ENCODE measurements at regions not wholly inside any gene's neighbourhood (a gene's known extent, or its start where the extent isn't known, plus 50 kb on each side); places are given as distances from the start of the nearest gene placed in this dataset.

DNA sequence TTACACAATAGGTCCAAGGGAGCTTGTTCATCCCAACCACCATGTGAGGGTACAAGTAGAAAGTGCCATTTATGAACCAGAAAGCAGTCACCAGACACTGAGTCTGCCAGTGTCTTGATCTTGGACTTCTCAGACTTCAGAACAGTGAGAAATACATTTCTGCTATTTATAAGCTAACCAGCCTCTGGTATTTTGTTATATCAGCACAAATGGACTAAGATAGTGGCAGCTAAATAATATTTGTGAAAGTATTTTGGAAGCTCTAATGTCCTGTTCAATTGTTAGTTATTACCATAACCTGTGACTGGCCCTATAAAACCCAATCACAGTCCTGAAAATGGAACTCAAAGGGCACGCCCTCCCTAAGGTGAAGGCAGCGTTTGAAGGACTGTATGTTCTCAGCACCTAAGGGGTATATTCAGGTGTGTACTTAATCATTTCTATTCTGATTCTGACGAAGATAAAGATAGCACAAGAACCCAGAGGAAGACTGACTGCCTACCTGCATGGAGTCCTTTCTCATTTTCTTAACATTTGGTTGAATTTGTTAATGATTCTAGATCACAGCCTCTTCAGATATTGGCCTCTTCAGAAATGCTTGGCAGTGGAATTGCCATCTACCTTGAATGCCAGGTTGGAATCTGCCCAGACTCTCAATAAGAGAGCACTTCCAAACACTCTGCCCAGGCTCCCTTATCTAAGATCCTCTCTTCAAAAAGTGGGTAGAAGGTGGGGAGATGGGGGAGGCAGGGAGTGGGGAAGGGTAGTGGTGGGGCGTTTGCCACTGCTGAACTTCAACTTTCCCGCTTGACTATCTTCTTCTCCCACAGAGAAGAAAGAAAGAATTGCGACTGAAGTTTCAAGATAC is 104.0 kb upstream of the PPP2R5A start:
- peaks cover 0 to 2% (median 0%) of the 10 kb centered on the region in 3 donors for H3K4me1 ChIP-seq (ENCODE audit: control insufficient read depth in 2 of 3, insufficient read depth in 2 of 3, low read depth in 1 of 3, low read length in 3 of 3)
- DNase-seq: no peak
- H3K4me3 ChIP-seq (ENCODE audit: low read length in 3 of 3): no peak overlapping the region
- no peak overlapping the region for H3K9ac ChIP-seq (ENCODE audit: low read length in 3 of 3)
- intact Hi-C loops (cut with DNase I): no loop called here
- no peaks in the 10 kb centered on the region for H3K36me3 ChIP-seq (ENCODE audit: control insufficient read depth in 2 of 3, insufficient read depth in 3 of 3, low read length in 3 of 3)
- FAIRE-seq: no peak
- no peaks in the 10 kb centered on the region for H3K9me3 ChIP-seq (ENCODE audit: control insufficient read depth in 2 of 3, insufficient read depth in 1 of 3, low read length in 3 of 3)
- no peak overlapping the region for H3K27ac ChIP-seq (ENCODE audit: low read depth in 2 of 2, low read length in 2 of 2)
- H3K27me3 ChIP-seq (ENCODE audit: control insufficient read depth, insufficient read depth, low read length): no peaks in the 10 kb centered on the region
- TF ChIP-seq, protein P1, sequence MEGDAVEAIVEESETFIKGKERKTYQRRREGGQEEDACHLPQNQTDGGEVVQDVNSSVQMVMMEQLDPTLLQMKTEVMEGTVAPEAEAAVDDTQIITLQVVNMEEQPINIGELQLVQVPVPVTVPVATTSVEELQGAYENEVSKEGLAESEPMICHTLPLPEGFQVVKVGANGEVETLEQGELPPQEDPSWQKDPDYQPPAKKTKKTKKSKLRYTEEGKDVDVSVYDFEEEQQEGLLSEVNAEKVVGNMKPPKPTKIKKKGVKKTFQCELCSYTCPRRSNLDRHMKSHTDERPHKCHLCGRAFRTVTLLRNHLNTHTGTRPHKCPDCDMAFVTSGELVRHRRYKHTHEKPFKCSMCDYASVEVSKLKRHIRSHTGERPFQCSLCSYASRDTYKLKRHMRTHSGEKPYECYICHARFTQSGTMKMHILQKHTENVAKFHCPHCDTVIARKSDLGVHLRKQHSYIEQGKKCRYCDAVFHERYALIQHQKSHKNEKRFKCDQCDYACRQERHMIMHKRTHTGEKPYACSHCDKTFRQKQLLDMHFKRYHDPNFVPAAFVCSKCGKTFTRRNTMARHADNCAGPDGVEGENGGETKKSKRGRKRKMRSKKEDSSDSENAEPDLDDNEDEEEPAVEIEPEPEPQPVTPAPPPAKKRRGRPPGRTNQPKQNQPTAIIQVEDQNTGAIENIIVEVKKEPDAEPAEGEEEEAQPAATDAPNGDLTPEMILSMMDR (IDR thresholded peaks at IDR 0.05; ENCODE audit: borderline replicate concordance, extremely low read depth, insufficient read depth): no peak

DNA sequence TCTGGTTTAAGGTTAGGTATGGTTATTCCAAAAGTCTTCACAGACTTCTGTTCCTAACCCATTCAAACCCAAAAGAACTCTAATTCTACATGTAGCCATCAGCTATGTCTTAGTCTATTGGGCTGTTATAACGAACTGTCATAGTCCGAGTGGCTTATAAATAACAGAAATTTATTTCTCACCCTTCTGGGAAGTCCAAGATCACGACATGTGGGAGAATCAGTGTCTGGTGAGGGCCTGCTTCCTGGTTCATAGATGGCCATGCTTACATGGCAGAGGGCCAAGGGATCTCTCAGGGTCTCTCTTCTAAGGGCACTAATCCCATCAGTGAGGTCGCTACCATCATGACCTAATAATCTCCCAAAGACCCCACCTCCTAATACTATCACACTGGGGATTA is 103.0 kb upstream of the PPP2R5A start:
- intact Hi-C loops (cut with DNase I): no loop called here
- no peak overlapping the region for H3K27ac ChIP-seq (ENCODE audit: low read depth in 2 of 2, low read length in 2 of 2)
- FAIRE-seq: no peak

DNA sequence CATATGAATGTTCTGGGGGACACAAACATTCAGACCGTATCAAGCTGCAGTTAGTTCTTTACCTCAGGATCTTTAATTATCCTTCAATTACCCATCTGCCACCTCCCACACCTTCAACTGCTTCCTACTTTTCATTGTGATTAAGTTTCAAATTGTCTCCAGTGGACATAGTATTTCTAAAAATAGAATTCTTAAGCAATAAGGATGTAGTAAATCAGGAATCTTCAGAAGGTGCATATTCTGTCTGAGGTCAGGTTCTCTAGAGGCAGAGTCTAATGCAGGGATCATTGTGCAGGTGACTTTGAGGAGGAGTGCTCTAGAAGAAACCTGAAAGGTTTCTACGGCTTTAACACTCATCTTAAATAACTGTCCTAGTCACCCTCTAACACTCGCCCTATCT is 102.6 kb upstream of the PPP2R5A start:
- Histone ChIP-seq H3K4me3 (ENCODE audit: low read length in 3 of 3) (no peak overlapping the region), H3K9ac (ENCODE audit: low read length in 3 of 3) (no peak overlapping the region), H3K27ac (ENCODE audit: low read depth in 2 of 2, low read length in 2 of 2) (no peak overlapping the region), H3K27me3 (ENCODE audit: control insufficient read depth, insufficient read depth, low read length) (no peaks in the 10 kb centered on the region), H3K36me3 (ENCODE audit: control insufficient read depth in 2 of 3, insufficient read depth in 3 of 3, low read length in 3 of 3) (no peaks in the 10 kb centered on the region), H3K4me1 (ENCODE audit: control insufficient read depth in 2 of 3, insufficient read depth in 2 of 3, low read depth in 1 of 3, low read length in 3 of 3) (peaks cover 0 to 2% (median 0%) of the 10 kb centered on the region in 3 donors), H3K9me3 (ENCODE audit: control insufficient read depth in 2 of 3, insufficient read depth in 1 of 3, low read length in 3 of 3) (no peaks in the 10 kb centered on the region)
- FAIRE-seq (no peak), DNase-seq (no peak)
- intact Hi-C loops (cut with DNase I): no loop called here
- TF ChIP-seq, protein P1 (IDR thresholded peaks at IDR 0.05; ENCODE audit: borderline replicate concordance, extremely low read depth, insufficient read depth): no peak

More for the DNA sequence above, 103.0 kb upstream of the PPP2R5A start:
- Histone ChIP-seq H3K9me3 (ENCODE audit: control insufficient read depth in 2 of 3, insufficient read depth in 1 of 3, low read length in 3 of 3) (no peaks in the 10 kb centered on the region), H3K4me3 (ENCODE audit: low read length in 3 of 3) (no peak overlapping the region), H3K9ac (ENCODE audit: low read length in 3 of 3) (no peak overlapping the region), H3K27me3 (ENCODE audit: control insufficient read depth, insufficient read depth, low read length) (no peaks in the 10 kb centered on the region), H3K36me3 (ENCODE audit: control insufficient read depth in 2 of 3, insufficient read depth in 3 of 3, low read length in 3 of 3) (no peaks in the 10 kb centered on the region), H3K4me1 (ENCODE audit: control insufficient read depth in 2 of 3, insufficient read depth in 2 of 3, low read depth in 1 of 3, low read length in 3 of 3) (peaks cover 0 to 2% (median 0%) of the 10 kb centered on the region in 3 donors)
- TF ChIP-seq, protein P1 (IDR thresholded peaks at IDR 0.05; ENCODE audit: borderline replicate concordance, extremely low read depth, insufficient read depth): no peak
- DNase-seq: no peak

Data from kidney (tissue), 13 donors.